Right lobe of liver (tissue), 4 donors: ENCODE measurements at regions not wholly inside any gene's neighbourhood (a gene's known extent, or its start where the extent isn't known, plus 50 kb on each side); places are given as distances from the start of the nearest gene placed in this dataset.

Experiments
- CTCF ChIP-seq, 4 donors: fragments of 200-600 bp in 3 of 4; fragments of 450-650 bp in 1 of 4; IDR thresholded peaks; one replicate each; pipeline versions ENCODE4 v1.5.1 to v1.8.0; 2016 to 2022; ENCODE audit warnings: antibody characterized with exemption in 4 of 4, mild to moderate bottlenecking in 2 of 4
- POLR2A ChIP-seq: fragments of 450-650 bp; IDR thresholded peaks from one replicate; pipeline ENCODE4 v1.6.1; 2017; ENCODE audit warnings: antibody characterized with exemption, mild to moderate bottlenecking
- donor health status: DM: no; HTN: no; CAD: no.
- donor health status: DM: no; HTN: no; CAD: no.
- donor health status: DM: no; HTN: yes; CAD: no.

GRCh38 chrX:109266034-109266433 lies 215.9 kb downstream of the GUCY2F start:
- TF ChIP-seq CTCF (IDR thresholded peaks at IDR 0.05) (no peak), POLR2A (no peak)
